GM23248 (cell line): ENCODE measurements at regions not wholly inside any gene's neighbourhood (a gene's known extent, or its start where the extent isn't known, plus 50 kb on each side); places are given as distances from the start of the nearest gene placed in this dataset.
"Not testable (repeated sequence)": the region's sequence is repeated elsewhere in the genome, so short reads cannot be mapped to it uniquely, and the experiment has no call there.

Source experiments
- EZH2 ChIP-seq: fragments of 200-600 bp; sonication (generic); IDR thresholded peaks from 2 replicates; pipeline ENCODE4 v1.6.1; 2018; ENCODE audit warnings: antibody characterized with exemption, mild to moderate bottlenecking; ENCODE audit not compliant: insufficient read depth, poor library complexity, severe bottlenecking
- EZH2phosphoT487 ChIP-seq: fragments of 200-600 bp; sonication (generic); IDR thresholded peaks from 2 replicates; pipeline ENCODE4 v1.6.1; 2018; ENCODE audit warnings: antibody characterized with exemption, moderate library complexity, mild to moderate bottlenecking, low read depth; ENCODE audit not compliant: insufficient read depth

DNA sequence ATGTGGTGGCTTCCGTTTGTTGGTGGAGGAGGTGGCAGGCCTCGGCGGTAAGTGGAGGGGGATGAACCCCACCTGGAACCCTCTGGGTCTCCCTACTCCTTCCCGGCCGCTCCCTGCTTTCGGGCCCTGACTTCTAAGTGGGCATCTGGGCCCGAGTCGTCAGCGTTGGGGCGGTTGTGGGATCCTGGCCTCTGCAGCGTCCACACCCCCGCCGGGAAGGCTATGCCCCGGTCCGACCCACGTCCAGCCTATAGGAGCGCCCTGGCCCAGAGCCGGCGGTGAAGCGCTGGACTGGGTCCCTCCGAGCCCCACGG is 986.3 kb downstream of the TUBA3C start:
- not testable (repeated sequence) for TF ChIP-seq EZH2phosphoT487, EZH2
